NCI-H460 (cell line): ENCODE measurements at regions not wholly inside any gene's neighbourhood (a gene's known extent, or its start where the extent isn't known, plus 50 kb on each side); places are given as distances from the start of the nearest gene placed in this dataset.

Experiments used
- DNase-seq: peaks from one replicate; pipeline ENCODE4 v3.0.0-alpha.2; 2016; ENCODE audit warnings: low read depth; ENCODE audit errors: extremely low read depth

- DNase-seq, result no peak
These were observed 138.0 kb downstream of the ZFP36L2 start for GRCh38 chr2:43088143-43089073.

GRCh38 chr2:43087413-43087812 is 139.0 kb downstream of the ZFP36L2 start:
- no peak for DNase-seq

GRCh38 chr2:43086451-43087221 is 139.8 kb downstream of the ZFP36L2 start:
- DNase-seq, result no peak

- no peak for DNase-seq
These were observed 140.5 kb downstream of the ZFP36L2 start for GRCh38 chr2:43085929-43086328.

- no peak for DNase-seq
These were observed 140.9 kb downstream of the ZFP36L2 start for GRCh38 chr2:43085505-43085904.

GRCh38 chr2:43084699-43085091 is 141.7 kb downstream of the ZFP36L2 start:
- no peak for DNase-seq

- DNase-seq, result no peak
These were observed 142.4 kb downstream of the ZFP36L2 start for GRCh38 chr2:43083710-43084698.

- DNase-seq, result no peak
These were observed 143.3 kb downstream of the ZFP36L2 start for GRCh38 chr2:43082903-43083677.

GRCh38 chr2:43082111-43082894 is 144.1 kb downstream of the ZFP36L2 start:
- DNase-seq, result no peak

GRCh38 chr2:43081131-43081765 is 145.2 kb downstream of the ZFP36L2 start:
- no peak for DNase-seq

GRCh38 chr2:43080571-43081021 is 145.8 kb downstream of the ZFP36L2 start:
- no peak for DNase-seq

- no peak for DNase-seq
These were observed 147.3 kb downstream of the ZFP36L2 start for GRCh38 chr2:43078781-43079755.

- no peak for DNase-seq
These were observed 148.1 kb downstream of the ZFP36L2 start for GRCh38 chr2:43078301-43078700.

- no peak for DNase-seq
These were observed 148.5 kb downstream of the ZFP36L2 start for GRCh38 chr2:43077876-43078275.

- DNase-seq, result no peak
These were observed 149.7 kb downstream of the ZFP36L2 start for GRCh38 chr2:43076676-43077075.

GRCh38 chr2:43075811-43076585 is 150.4 kb downstream of the ZFP36L2 start:
- no peak for DNase-seq
